MM.1S (cell line): ENCODE measurements at regions not wholly inside any gene's neighbourhood (a gene's known extent, or its start where the extent isn't known, plus 50 kb on each side); places are given as distances from the start of the nearest gene placed in this dataset.

Source experiments
- DNase-seq: peaks from one replicate; pipeline ENCODE4 v3.0.0-alpha.2; 2015
- H2AFZ ChIP-seq: fragments of 300-600 bp; sonication (generic); 2 replicates; pipeline ENCODE4 v1.6.0; 2016; ENCODE audit warnings: antibody characterized with exemption, low read length
- H3F3A ChIP-seq: fragments of 300-600 bp; sonication (generic); 2 replicates; pipeline ENCODE4 v1.6.1; 2016; ENCODE audit warnings: mild to moderate bottlenecking, antibody characterized with exemption, low read length, moderate library complexity, mixed read lengths; ENCODE audit not compliant: insufficient read depth
- H3K27ac ChIP-seq: fragments of 300-600 bp; sonication (generic); 2 replicates; pipeline ENCODE4 v1.5.1; 2016; ENCODE audit warnings: mild to moderate bottlenecking, low read length
- H3K27me3 ChIP-seq: fragments of 300-600 bp; sonication (generic); replicated peaks from 2 replicates; pipeline ENCODE4 v1.6.0; 2016; ENCODE audit warnings: low read length; ENCODE audit not compliant: insufficient read depth
- H3K36me3 ChIP-seq: fragments of 300-600 bp; sonication (generic); replicated peaks from 2 replicates; pipeline ENCODE4 v1.6.1; 2016; ENCODE audit warnings: mild to moderate bottlenecking, low read length, mixed read lengths; ENCODE audit not compliant: insufficient read depth
- H3K4me1 ChIP-seq: fragments of 300-600 bp; sonication (generic); 2 replicates; pipeline ENCODE4 v1.6.1; 2016; ENCODE audit warnings: low read length, mixed read lengths
- H3K4me2 ChIP-seq: fragments of 300-600 bp; sonication (generic); 2 replicates; pipeline ENCODE4 v1.6.0; 2016; ENCODE audit warnings: low read depth, low read length
- H3K4me3 ChIP-seq: fragments of 300-600 bp; sonication (generic); 2 replicates; pipeline ENCODE4 v1.5.1; 2016; ENCODE audit warnings: low read length, mixed read lengths
- H3K79me2 ChIP-seq: fragments of 300-600 bp; sonication (generic); 2 replicates; pipeline ENCODE4 v1.6.1; 2016; ENCODE audit warnings: mixed run types, low read length, mixed read lengths
- H3K9ac ChIP-seq: fragments of 300-600 bp; sonication (generic); 2 replicates; pipeline ENCODE4 v1.6.1; 2016; ENCODE audit warnings: low read length, mixed read lengths
- H3K9me2 ChIP-seq: fragments of 300-600 bp; sonication (generic); replicated peaks from 2 replicates; pipeline ENCODE4 v1.6.1; 2016; ENCODE audit warnings: mild to moderate bottlenecking, low read length, mixed read lengths; ENCODE audit not compliant: insufficient read depth
- H3K9me3 ChIP-seq: fragments of 300-600 bp; sonication (generic); replicated peaks from 2 replicates; pipeline ENCODE4 v1.6.1; 2016; ENCODE audit warnings: mild to moderate bottlenecking, low read length, mixed read lengths; ENCODE audit not compliant: insufficient read depth
- H4K20me1 ChIP-seq: fragments of 300-600 bp; sonication (generic); 2 replicates; pipeline ENCODE4 v1.6.1; 2016; ENCODE audit warnings: mild to moderate bottlenecking, low read length, moderate library complexity, mixed read lengths; ENCODE audit not compliant: insufficient read depth
- EZH2 ChIP-seq: fragments of 300-600 bp; sonication (generic); optimal IDR thresholded peaks from 2 replicates; pipeline ENCODE3; 2017; ENCODE audit warnings: low read depth, mild to moderate bottlenecking, antibody characterized with exemption, low read length, mixed read lengths
- EZH2phosphoT487 ChIP-seq: fragments of 300-600 bp; sonication (generic); IDR thresholded peaks from 2 replicates; pipeline ENCODE4 v1.6.1; 2018; ENCODE audit warnings: antibody characterized with exemption, low read length
- TF ChIP-seq, protein P1 (sequence below): fragments of 300-600 bp; sonication (generic); IDR thresholded peaks from 2 replicates; pipeline ENCODE4 v1.5.1; 2016; ENCODE audit warnings: antibody characterized with exemption, low read length, mixed read lengths

DNA sequence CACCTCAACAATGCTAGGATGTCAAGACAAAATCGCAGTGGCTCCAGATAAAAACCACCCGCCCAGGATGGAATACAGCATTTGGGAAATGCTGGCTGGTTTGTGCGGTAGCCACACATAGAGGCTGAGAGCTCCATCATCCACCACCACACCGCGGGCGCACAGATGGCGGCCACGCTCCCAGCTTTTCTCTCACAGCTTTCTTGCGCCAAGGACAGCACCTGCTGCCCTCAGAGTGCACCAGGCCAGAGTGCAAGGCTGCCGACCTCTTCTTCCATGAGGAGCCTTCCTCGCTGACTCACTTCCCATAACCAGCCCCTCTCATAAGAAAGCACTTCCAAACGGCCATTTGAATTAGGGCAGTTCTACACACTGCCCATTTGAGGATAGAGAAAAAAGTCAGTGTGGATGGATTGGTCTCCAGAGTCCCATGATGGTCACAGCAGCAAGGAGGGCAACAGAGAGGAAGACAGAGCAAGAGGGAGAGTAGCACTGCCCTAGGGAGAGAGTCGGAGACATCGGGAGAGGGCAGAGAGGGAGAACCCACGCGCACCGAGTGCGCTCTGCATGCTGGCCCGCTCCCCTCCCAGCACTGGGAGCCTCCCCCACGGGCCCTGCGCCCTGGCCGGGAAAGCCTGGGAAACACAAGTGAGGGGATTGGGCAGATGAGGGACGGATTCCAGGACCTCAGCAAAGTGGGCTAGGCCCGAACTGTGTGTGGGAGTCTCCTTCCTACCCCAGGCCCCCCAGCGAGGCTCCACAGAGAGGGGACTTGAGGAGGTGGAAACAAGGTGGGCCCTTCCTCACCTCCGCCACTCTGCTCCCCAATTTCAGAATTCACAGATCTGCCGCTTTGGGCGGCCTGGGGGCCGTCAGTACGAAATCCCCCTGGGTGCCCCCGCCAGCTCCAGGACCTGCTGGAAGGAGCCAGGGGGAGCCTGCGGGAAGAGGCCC lies 156.9 kb downstream of the USP12 start:
- H3K9me2 ChIP-seq: no peaks in the 10 kb centered on the region
- no peaks in the 10 kb centered on the region for H3K27me3 ChIP-seq
- no peak overlapping the region for H3K4me3 ChIP-seq
- no peak overlapping the region for H3K27ac ChIP-seq
- H2AFZ ChIP-seq: no peak overlapping the region
- TF ChIP-seq EZH2 (no peak), EZH2phosphoT487 (no peak)
- TF ChIP-seq, protein P1, sequence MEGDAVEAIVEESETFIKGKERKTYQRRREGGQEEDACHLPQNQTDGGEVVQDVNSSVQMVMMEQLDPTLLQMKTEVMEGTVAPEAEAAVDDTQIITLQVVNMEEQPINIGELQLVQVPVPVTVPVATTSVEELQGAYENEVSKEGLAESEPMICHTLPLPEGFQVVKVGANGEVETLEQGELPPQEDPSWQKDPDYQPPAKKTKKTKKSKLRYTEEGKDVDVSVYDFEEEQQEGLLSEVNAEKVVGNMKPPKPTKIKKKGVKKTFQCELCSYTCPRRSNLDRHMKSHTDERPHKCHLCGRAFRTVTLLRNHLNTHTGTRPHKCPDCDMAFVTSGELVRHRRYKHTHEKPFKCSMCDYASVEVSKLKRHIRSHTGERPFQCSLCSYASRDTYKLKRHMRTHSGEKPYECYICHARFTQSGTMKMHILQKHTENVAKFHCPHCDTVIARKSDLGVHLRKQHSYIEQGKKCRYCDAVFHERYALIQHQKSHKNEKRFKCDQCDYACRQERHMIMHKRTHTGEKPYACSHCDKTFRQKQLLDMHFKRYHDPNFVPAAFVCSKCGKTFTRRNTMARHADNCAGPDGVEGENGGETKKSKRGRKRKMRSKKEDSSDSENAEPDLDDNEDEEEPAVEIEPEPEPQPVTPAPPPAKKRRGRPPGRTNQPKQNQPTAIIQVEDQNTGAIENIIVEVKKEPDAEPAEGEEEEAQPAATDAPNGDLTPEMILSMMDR: no peak
- no peaks in the 10 kb centered on the region for H3F3A ChIP-seq
- H3K4me2 ChIP-seq: no peak overlapping the region
- DNase-seq: no peak
- H3K4me1 ChIP-seq: no peaks in the 10 kb centered on the region
- H3K79me2 ChIP-seq: no peaks in the 10 kb centered on the region
- H3K9me3 ChIP-seq: no peaks in the 10 kb centered on the region
- no peaks in the 10 kb centered on the region for H3K36me3 ChIP-seq
- no peaks in the 10 kb centered on the region for H4K20me1 ChIP-seq
- H3K9ac ChIP-seq: no peak overlapping the region

GRCh38 chr13:27012482-27013197 lies 159.0 kb downstream of the USP12 start:
- no peak overlapping the region for H2AFZ ChIP-seq
- H3K4me2 ChIP-seq: no peak overlapping the region
- no peak overlapping the region for H3K4me3 ChIP-seq
- no peaks in the 10 kb centered on the region for H3F3A ChIP-seq
- no peaks in the 10 kb centered on the region for H4K20me1 ChIP-seq
- H3K27ac ChIP-seq: no peak overlapping the region
- H3K79me2 ChIP-seq: no peaks in the 10 kb centered on the region
- no peaks in the 10 kb centered on the region for H3K9me3 ChIP-seq
- no peak for DNase-seq
- no peaks in the 10 kb centered on the region for H3K9me2 ChIP-seq
- no peak overlapping the region for H3K9ac ChIP-seq
- H3K4me1 ChIP-seq: no peaks in the 10 kb centered on the region
- H3K36me3 ChIP-seq: no peaks in the 10 kb centered on the region
- no peaks in the 10 kb centered on the region for H3K27me3 ChIP-seq
- TF ChIP-seq, protein P1: no peak
- TF ChIP-seq EZH2phosphoT487: no peak
- TF ChIP-seq EZH2: no peak

GRCh38 chr13:27011661-27012060 lies 159.9 kb downstream of the USP12 start:
- no peak overlapping the region for H3K9ac ChIP-seq

More at GRCh38 chr13:27011661-27012060, 159.9 kb downstream of the USP12 start:
- Histone ChIP-seq H2AFZ (no peak overlapping the region), H3K4me1 (no peaks in the 10 kb centered on the region), H3K36me3 (no peaks in the 10 kb centered on the region), H3K27me3 (no peaks in the 10 kb centered on the region), H3K4me3 (no peak overlapping the region), H3K9me2 (no peaks in the 10 kb centered on the region), H3K4me2 (no peak overlapping the region), H3K27ac (no peak overlapping the region), H3K79me2 (no peaks in the 10 kb centered on the region), H3F3A (no peaks in the 10 kb centered on the region), H4K20me1 (no peaks in the 10 kb centered on the region), H3K9me3 (no peaks in the 10 kb centered on the region)
- TF ChIP-seq, protein P1: no peak
- no peak for TF ChIP-seq EZH2phosphoT487
- TF ChIP-seq EZH2: no peak
- DNase-seq: no peak
